T-helper 2 cell treated with Interferon-gamma antibody and Interleukin-4, amounts not matched to agents 5 μg/mL and 100 μg/mL, for 36 hours (primary cell): ENCODE measurements at regions not wholly inside any gene's neighbourhood (a gene's known extent, or its start where the extent isn't known, plus 50 kb on each side); places are given as distances from the start of the nearest gene placed in this dataset.

Source experiments
- DNase-seq: peaks from one replicate; pipeline ENCODE4 v3.0.0; 2021; ENCODE audit warnings: low spot score
- H3K27ac Mint-ChIP-seq: one replicate; pipeline ENCODE4 v1.8.0; 2021; ENCODE audit warnings: mild to moderate bottlenecking, mixed read lengths
- H3K27me3 Mint-ChIP-seq: one replicate; pipeline ENCODE4 v1.8.0; 2021; ENCODE audit warnings: low read depth, mixed read lengths
- H3K36me3 Mint-ChIP-seq: one replicate; pipeline ENCODE4 v1.8.0; 2021; ENCODE audit warnings: low read depth, mixed read lengths
- H3K4me1 Mint-ChIP-seq: one replicate; pipeline ENCODE4 v1.8.0; 2021; ENCODE audit warnings: low read depth, mixed read lengths
- H3K4me3 Mint-ChIP-seq: one replicate; pipeline ENCODE4 v1.8.0; 2022; ENCODE audit warnings: mild to moderate bottlenecking, moderate library complexity, mixed read lengths
- H3K9me3 Mint-ChIP-seq: one replicate; pipeline ENCODE4 v1.8.0; 2021; ENCODE audit warnings: mixed read lengths

DNA sequence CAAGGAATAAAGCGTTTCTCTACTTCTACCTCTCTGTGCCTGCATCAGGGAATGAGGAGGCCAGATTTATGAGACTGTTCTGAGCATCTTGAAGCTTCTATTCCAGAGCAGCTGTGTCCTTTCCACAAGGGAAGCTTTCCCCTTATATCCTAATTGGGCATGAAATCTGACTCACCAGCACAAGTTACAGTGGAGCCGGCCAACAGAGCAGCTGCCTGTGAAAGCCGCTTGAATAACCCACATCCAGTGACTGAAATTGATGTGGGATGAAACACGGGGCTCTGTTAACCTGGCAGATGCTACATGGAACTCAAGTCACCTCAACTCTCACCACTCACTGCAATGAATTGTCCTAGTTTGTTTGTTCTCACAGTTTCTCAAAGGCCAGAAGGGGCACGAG lies 400.3 kb downstream of the TFAP2A start:
- Mint-ChIP-seq H3K27ac (no peak overlapping the region), H3K4me1 (no peaks in the 10 kb centered on the region), H3K27me3 (no peaks in the 10 kb centered on the region), H3K9me3 (no peaks in the 10 kb centered on the region), H3K36me3 (no peaks in the 10 kb centered on the region), H3K4me3 (no peak overlapping the region)
- DNase-seq, result no peak

DNA sequence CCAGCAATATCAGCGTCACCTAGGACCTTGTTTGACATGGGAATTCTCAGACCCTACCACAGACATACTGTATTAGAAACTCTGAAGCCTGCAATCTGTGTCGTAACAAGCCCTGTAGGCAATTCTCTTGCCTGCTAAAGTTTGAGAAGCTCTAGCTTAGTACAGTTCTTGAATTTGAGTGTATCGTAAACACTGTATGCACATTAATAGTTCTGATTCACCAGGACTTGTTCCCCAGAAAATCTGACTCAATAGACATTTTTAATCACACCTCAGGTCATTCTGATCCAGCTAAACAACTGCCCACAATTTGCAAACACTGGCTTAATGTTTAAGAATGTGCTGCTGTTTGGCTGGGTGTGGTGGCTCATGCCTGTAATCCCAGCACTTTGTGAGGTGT lies 414.3 kb downstream of the TFAP2A start:
- Mint-ChIP-seq H3K9me3 (no peaks in the 10 kb centered on the region), H3K27ac (no peak overlapping the region), H3K27me3 (no peaks in the 10 kb centered on the region), H3K36me3 (no peaks in the 10 kb centered on the region), H3K4me1 (no peaks in the 10 kb centered on the region), H3K4me3 (no peak overlapping the region)
- DNase-seq, result no peak

DNA sequence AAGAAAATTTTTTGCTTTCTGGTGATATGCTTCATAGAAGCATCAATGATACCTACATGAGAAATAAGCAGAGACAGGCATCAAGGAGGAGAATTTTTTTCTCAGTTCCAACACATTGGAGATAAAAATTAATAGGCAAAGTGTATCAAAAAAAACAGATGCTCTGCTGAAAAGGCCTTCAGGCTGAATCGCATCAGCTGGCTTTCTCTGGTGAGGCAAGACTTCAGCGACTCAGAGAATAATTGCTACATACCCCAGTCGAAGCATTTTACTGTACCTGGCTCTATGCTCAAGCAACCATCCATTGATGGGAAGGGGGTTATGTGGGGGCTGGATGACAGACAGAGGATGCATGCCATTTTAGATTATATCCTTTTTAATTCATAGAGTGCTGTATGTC lies 415.1 kb downstream of the TFAP2A start:
- Mint-ChIP-seq H3K27me3 (no peaks in the 10 kb centered on the region), H3K36me3 (no peaks in the 10 kb centered on the region), H3K4me3 (no peak overlapping the region), H3K27ac (no peak overlapping the region), H3K9me3 (no peaks in the 10 kb centered on the region), H3K4me1 (no peaks in the 10 kb centered on the region)
- no peak for DNase-seq

DNA sequence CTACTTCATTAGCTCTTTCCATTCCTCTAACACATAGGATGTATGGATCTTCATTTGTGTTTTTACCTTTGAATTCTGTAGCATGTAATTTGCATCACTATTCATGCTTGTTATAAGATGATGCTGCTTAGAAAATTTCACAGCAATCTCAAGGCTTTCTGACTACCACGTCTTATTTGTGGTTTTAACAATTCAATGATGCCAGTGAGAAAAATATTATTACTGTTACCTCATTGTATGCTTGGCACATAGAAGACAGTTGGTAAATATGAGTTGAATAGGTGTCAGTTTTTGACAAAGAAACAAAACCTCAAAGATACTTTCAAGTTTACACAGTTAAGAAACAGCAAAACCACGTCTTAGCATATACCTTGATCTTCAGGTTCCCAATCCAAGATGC lies 428.6 kb downstream of the TFAP2A start:
- DNase-seq, result no peak
- Mint-ChIP-seq H3K4me3 (no peak overlapping the region), H3K36me3 (no peaks in the 10 kb centered on the region)

GRCh38 chr6:9985481-9985880 lies 429.4 kb downstream of the TFAP2A start:
- Mint-ChIP-seq H3K36me3 (no peaks in the 10 kb centered on the region), H3K4me1 (no peaks in the 10 kb centered on the region), H3K4me3 (no peak overlapping the region), H3K27me3 (no peaks in the 10 kb centered on the region), H3K9me3 (peaks cover 2% of the 10 kb centered on the region), H3K27ac (no peak overlapping the region)
- DNase-seq, result no peak

More for the DNA sequence above, 428.6 kb downstream of the TFAP2A start:
- no peak overlapping the region for H3K27ac Mint-ChIP-seq
- peaks cover 2% of the 10 kb centered on the region for H3K9me3 Mint-ChIP-seq
- H3K27me3 Mint-ChIP-seq, result no peaks in the 10 kb centered on the region
- no peaks in the 10 kb centered on the region for H3K4me1 Mint-ChIP-seq

DNA sequence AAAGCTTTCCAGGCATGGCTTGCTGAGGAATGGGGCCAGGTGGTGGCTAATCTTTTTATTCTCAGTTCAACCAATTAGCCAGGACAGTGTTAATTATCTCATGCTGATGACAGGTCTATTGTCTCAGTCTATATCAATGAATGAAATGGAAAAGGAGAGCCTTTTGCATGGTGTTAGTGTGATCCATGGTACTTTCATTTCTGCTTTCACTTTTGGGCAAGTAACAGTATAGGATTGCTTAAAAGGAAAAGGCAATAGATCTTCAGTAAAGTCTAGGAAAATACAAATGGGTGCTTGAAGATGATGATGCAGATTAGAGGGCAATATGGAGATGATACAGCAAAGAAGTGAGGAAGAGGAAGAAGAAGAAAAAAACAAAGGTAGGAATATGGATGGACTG lies 430.3 kb downstream of the TFAP2A start:
- H3K4me1 Mint-ChIP-seq, result no peaks in the 10 kb centered on the region
- no peak overlapping the region for H3K4me3 Mint-ChIP-seq
- H3K36me3 Mint-ChIP-seq, result no peaks in the 10 kb centered on the region
- DNase-seq, result no peak
- H3K9me3 Mint-ChIP-seq, result peaks cover 2% of the 10 kb centered on the region
- no peak overlapping the region for H3K27ac Mint-ChIP-seq
- no peaks in the 10 kb centered on the region for H3K27me3 Mint-ChIP-seq

DNA sequence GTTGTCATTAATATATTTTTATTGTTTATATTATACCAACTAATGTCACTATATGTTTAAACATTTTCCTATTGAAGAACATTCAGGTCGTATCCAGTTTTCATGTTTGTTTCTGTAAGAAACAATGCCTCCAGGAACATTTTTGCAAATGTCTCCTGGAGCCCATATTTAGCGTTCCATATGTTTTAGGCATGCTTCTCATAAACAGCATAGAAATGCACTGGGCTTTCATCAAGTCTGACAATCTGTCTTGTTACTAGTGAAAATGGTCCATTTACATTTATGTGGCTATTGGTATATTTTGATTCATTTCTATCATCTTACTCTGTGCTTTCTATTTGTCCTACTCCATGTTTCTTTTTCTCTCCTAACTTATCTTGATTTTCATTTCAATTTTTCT lies 431.7 kb downstream of the TFAP2A start:
- H3K4me3 Mint-ChIP-seq, result no peak overlapping the region
- H3K4me1 Mint-ChIP-seq, result no peaks in the 10 kb centered on the region
- no peaks in the 10 kb centered on the region for H3K36me3 Mint-ChIP-seq
- H3K27ac Mint-ChIP-seq, result no peak overlapping the region
- no peaks in the 10 kb centered on the region for H3K27me3 Mint-ChIP-seq
- DNase-seq, result no peak
- no peaks in the 10 kb centered on the region for H3K9me3 Mint-ChIP-seq

- Mint-ChIP-seq H3K9me3 (no peaks in the 10 kb centered on the region), H3K4me1 (no peaks in the 10 kb centered on the region), H3K36me3 (no peaks in the 10 kb centered on the region), H3K27ac (no peak overlapping the region), H3K4me3 (no peak overlapping the region), H3K27me3 (no peaks in the 10 kb centered on the region)
- no peak for DNase-seq
Measured at GRCh38 chr6:9982215-9982614, 432.7 kb downstream of the TFAP2A start.

- H3K4me3 Mint-ChIP-seq, result no peak overlapping the region
Measured at GRCh38 chr6:9979996-9980395, 434.9 kb downstream of the TFAP2A start.

DNA sequence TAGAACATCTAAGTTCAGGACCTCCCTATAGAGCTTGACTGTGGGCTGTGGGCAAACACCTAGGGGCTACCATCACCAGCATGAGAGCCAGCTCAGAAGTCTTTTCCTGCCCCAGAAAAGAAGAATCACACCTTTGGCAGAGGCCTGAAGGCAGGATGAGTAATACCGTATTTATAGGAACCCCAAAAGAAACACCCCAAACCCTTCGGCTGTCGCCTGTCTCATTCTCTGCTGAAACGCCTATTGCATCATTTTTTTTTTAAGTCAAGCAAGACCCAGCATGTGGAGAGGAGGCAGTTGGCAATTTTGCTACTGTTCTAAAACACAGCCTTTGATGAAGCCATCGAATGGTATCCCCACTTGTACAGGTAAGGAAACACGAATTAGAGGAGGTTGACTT lies 436.4 kb downstream of the TFAP2A start:
- H3K9me3 Mint-ChIP-seq, result peaks cover 6% of the 10 kb centered on the region
- H3K27me3 Mint-ChIP-seq, result no peaks in the 10 kb centered on the region
- no peak for DNase-seq
- no peaks in the 10 kb centered on the region for H3K36me3 Mint-ChIP-seq
- no peak overlapping the region for H3K4me3 Mint-ChIP-seq
- no peak overlapping the region for H3K27ac Mint-ChIP-seq
- no peaks in the 10 kb centered on the region for H3K4me1 Mint-ChIP-seq

More at GRCh38 chr6:9979996-9980395, 434.9 kb downstream of the TFAP2A start:
- Mint-ChIP-seq H3K36me3 (no peaks in the 10 kb centered on the region), H3K27me3 (no peaks in the 10 kb centered on the region), H3K27ac (no peak overlapping the region), H3K9me3 (peaks cover 6% of the 10 kb centered on the region), H3K4me1 (no peaks in the 10 kb centered on the region)
- DNase-seq, result no peak

GRCh38 chr6:9977411-9977810 lies 437.5 kb downstream of the TFAP2A start:
- DNase-seq, result no peak
- no peaks in the 10 kb centered on the region for H3K27me3 Mint-ChIP-seq
- peaks cover 9% of the 10 kb centered on the region for H3K9me3 Mint-ChIP-seq
- H3K27ac Mint-ChIP-seq, result no peak overlapping the region
- no peaks in the 10 kb centered on the region for H3K36me3 Mint-ChIP-seq
- H3K4me1 Mint-ChIP-seq, result no peaks in the 10 kb centered on the region
- no peak overlapping the region for H3K4me3 Mint-ChIP-seq

- no peak for DNase-seq
- no peak overlapping the region for H3K27ac Mint-ChIP-seq
- H3K36me3 Mint-ChIP-seq, result no peaks in the 10 kb centered on the region
- H3K9me3 Mint-ChIP-seq, result peaks cover 15% of the 10 kb centered on the region
- H3K4me3 Mint-ChIP-seq, result no peak overlapping the region
- H3K27me3 Mint-ChIP-seq, result no peaks in the 10 kb centered on the region
- no peaks in the 10 kb centered on the region for H3K4me1 Mint-ChIP-seq
Measured at GRCh38 chr6:9961646-9962045, 453.2 kb downstream of the TFAP2A start.

- peaks cover 15% of the 10 kb centered on the region for H3K9me3 Mint-ChIP-seq
- no peaks in the 10 kb centered on the region for H3K4me1 Mint-ChIP-seq
- DNase-seq, result no peak
- no peak overlapping the region for H3K4me3 Mint-ChIP-seq
- no peaks in the 10 kb centered on the region for H3K36me3 Mint-ChIP-seq
- no peak overlapping the region for H3K27ac Mint-ChIP-seq
- no peaks in the 10 kb centered on the region for H3K27me3 Mint-ChIP-seq
Measured at GRCh38 chr6:9957215-9957759, 457.6 kb downstream of the TFAP2A start.

DNA sequence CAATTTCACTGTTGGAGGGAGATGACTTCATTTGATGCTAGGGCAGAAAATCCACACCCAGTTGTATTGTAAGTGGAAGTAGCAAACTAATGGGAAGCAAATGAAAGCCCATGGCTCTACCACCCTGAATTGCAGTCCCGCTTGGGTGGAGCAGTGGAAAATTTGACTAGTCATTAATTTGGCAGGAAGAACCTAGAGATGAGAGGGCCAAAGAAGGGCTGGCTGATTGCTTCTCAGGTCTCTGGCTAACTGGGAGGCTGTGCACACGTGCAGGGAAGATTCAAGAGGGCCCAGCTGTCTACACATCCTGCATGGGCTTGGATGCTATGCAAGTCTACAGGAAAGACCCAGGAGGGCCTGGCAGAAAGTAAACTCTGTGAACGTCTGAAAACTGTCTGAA lies 466.2 kb downstream of the TFAP2A start:
- Mint-ChIP-seq H3K4me3 (no peak overlapping the region), H3K27me3 (no peaks in the 10 kb centered on the region), H3K9me3 (peaks cover 20% of the 10 kb centered on the region), H3K4me1 (no peaks in the 10 kb centered on the region), H3K36me3 (no peaks in the 10 kb centered on the region), H3K27ac (no peak overlapping the region)
- no peak for DNase-seq

DNA sequence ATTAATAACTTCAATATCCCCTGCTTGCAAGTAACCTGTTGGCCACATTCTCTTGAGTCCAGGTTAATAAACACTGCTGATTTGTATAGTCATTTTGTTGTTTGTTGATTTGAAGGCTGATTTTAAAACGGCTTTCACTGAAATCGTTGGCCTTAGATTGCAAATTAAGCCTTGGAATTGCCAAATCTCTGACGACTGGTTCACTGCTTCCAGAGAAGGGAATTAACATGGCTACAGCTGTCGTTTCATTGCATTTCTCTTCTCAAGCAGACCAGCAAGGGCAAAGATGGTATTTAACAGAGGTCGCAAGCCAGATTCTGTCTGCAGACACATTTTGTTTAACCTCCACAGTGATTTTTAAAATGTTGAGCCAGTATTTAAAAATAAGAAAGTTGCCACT lies 470.9 kb downstream of the TFAP2A start:
- no peaks in the 10 kb centered on the region for H3K36me3 Mint-ChIP-seq
- no peak overlapping the region for H3K27ac Mint-ChIP-seq
- H3K4me1 Mint-ChIP-seq, result no peaks in the 10 kb centered on the region
- DNase-seq, result no peak
- no peak overlapping the region for H3K4me3 Mint-ChIP-seq
- no peaks in the 10 kb centered on the region for H3K27me3 Mint-ChIP-seq
- peaks cover 26% of the 10 kb centered on the region for H3K9me3 Mint-ChIP-seq
